NT2/D1 (cell line): ENCODE measurements at regions not wholly inside any gene's neighbourhood (a gene's known extent, or its start where the extent isn't known, plus 50 kb on each side); places are given as distances from the start of the nearest gene placed in this dataset.

Experiments
- SUZ12 ChIP-seq: IDR thresholded peaks from 2 replicates; pipeline ENCODE4 v1.6.1; 2011; ENCODE audit not compliant: insufficient read length, insufficient read depth; ENCODE audit errors: extremely low read depth
- YY1 ChIP-seq: IDR thresholded peaks from 2 replicates; pipeline ENCODE4 v1.6.1; 2011; ENCODE audit not compliant: insufficient read length, insufficient read depth

GRCh38 chr16:55043499-55043898 is 112.8 kb downstream of the IRX5 start:
- no peak for TF ChIP-seq SUZ12
- TF ChIP-seq YY1, result no peak
